ENCODE measurements at regions not wholly inside any gene's neighbourhood (a gene's known extent, or its start where the extent isn't known, plus 50 kb on each side); places are given as distances from the start of the nearest gene placed in this dataset.

DNA sequence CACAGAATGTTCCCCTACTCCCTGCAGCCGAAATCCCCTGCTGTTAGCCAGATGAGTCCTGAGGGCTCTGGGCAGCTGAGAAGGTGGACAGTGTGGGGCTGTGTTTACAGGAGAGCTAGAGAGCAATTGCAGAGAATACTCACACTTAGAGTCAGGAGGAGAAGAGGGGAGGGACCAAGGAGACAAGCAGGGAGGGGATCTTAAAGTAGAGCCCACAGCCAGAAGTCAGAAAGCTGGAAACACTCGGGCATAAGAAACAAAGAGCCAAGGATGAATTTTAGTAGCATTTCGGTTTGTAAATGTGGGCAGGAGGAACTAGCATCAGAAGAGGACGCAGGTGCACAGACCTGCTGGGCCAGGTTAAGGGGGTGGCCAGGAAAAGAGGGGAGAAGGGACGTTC lies 1435.9 kb downstream of the BRD1 start:
- Histone ChIP-seq H4K8ac (ENCODE audit: low read depth in 2 of 2, low read length in 2 of 2) (no peak overlapping the region), H2AK9ac (replicated peaks; ENCODE audit: low read depth, low read length, poor library complexity) (no peak overlapping the region), H4K5ac (ENCODE audit: low read depth, low read length) (no peak overlapping the region), H2BK15ac (ENCODE audit: low read depth, low read length) (no peak overlapping the region), H3K18ac (ENCODE audit: low read depth, low read length) (no peak overlapping the region), H3K9me3 (ENCODE audit: control insufficient read depth, insufficient read depth, low read length) (peaks cover 51% of the 10 kb centered on the region), H3K36me3 (ENCODE audit: control insufficient read depth, insufficient read depth, low read length) (no peaks in the 10 kb centered on the region), H3K4me2 (ENCODE audit: low read depth, low read length) (no peak overlapping the region), H2BK120ac (ENCODE audit: low read depth, low read length) (no peak overlapping the region), H2AK5ac (ENCODE audit: low read depth, low read length) (no peak overlapping the region), H4K91ac (ENCODE audit: insufficient read depth, low read depth, low read length) (no peak overlapping the region), H2BK20ac (ENCODE audit: low read depth, low read length) (no peak overlapping the region), H3K4me1 (ENCODE audit: control insufficient read depth, insufficient read depth, low read length) (no peaks in the 10 kb centered on the region), H3K27ac (ENCODE audit: insufficient read depth, low read length) (no peak overlapping the region), H3K27me3 (ENCODE audit: control insufficient read depth, insufficient read depth, low read length) (no peaks in the 10 kb centered on the region), H3K9me1 (ENCODE audit: insufficient read depth, low read length) (no peaks in the 10 kb centered on the region), H3K4me3 (ENCODE audit: insufficient read depth, low read depth, low read length) (no peak overlapping the region), H2AFZ (replicated peaks; ENCODE audit: low read length, poor library complexity) (no peak overlapping the region), H2BK5ac (ENCODE audit: low read depth, low read length, poor library complexity, severe bottlenecking) (no peak overlapping the region), H3K9ac (ENCODE audit: low read depth, low read length) (no peak overlapping the region), H3K79me1 (ENCODE audit: low read depth in 1 of 2, low read length in 2 of 2) (no peaks in the 10 kb centered on the region), H3K56ac (ENCODE audit: extremely low read depth, insufficient read depth, low read length) (no peak overlapping the region), H3K14ac (replicated peaks; ENCODE audit: low read depth, low read length) (no peak overlapping the region), H3K23ac (ENCODE audit: low read depth, low read length) (no peak overlapping the region), H4K20me1 (ENCODE audit: insufficient read depth, low read length) (no peaks in the 10 kb centered on the region), H3K4ac (ENCODE audit: low read depth, low read length) (no peak overlapping the region)
- in situ Hi-C loops (cut with MboI; ENCODE audit: low sequenced_read_pairs) = no loop called here
- no TSS peak for BruUV-seq (replicated peaks)
- no peak for DNase-seq
- POLR2A ChIA-PET (ENCODE audit: unreplicated experiment) = no interaction called here
- intact Hi-C loops (cut with micrococcal nuclease) = no loop called here
- dilution Hi-C loops (cut with HindIII; ENCODE audit: low sequenced_read_pairs, unreplicated experiment) = no loop called here
- no CpG with 5 or more reads among the region's 5 CpGs for WGBS, 2 experiments (ENCODE audit: extremely low coverage in 2 of 2, insufficient read length in 1 of 2)
- ATAC-seq (ENCODE audit: low read depth) = no peak
- CTCF ChIA-PET = no interaction called here
- TF ChIP-seq CTCF (conservative IDR thresholded peaks at IDR 0.05; ENCODE audit: low read depth, low read length) (no peak), BHLHE40 (IDR thresholded peaks at IDR 0.05; ENCODE audit: low read depth, low read length) (no peak), FOS (IDR thresholded peaks at IDR 0.05; ENCODE audit: low read depth, low read length) (no peak), RFX5 (IDR thresholded peaks at IDR 0.05; ENCODE audit: low read depth, low read length) (no peak), MAFK (IDR thresholded peaks at IDR 0.05; ENCODE audit: low read depth, low read length) (no peak), CEBPB (IDR thresholded peaks at IDR 0.05; ENCODE audit: low read depth, low read length) (no peak), NFE2L2 (IDR thresholded peaks at IDR 0.05; ENCODE audit: low read depth, low read length) (no peak), MAZ (IDR thresholded peaks at IDR 0.05; ENCODE audit: borderline replicate concordance, low read depth, low read length) (no peak), ELK1 (IDR thresholded peaks at IDR 0.05; ENCODE audit: borderline replicate concordance, low read depth, low read length) (no peak), CHD1 (IDR thresholded peaks at IDR 0.05; ENCODE audit: low read depth, low read length) (no peak), MXI1 (IDR thresholded peaks at IDR 0.05; ENCODE audit: borderline replicate concordance, low read depth, low read length) (no peak), SMC3 (IDR thresholded peaks at IDR 0.05; ENCODE audit: low read depth, low read length) (no peak), POLR2A (IDR thresholded peaks at IDR 0.05; ENCODE audit: low read depth, low read length) (no peak)
- TF ChIP-seq, protein P1, sequence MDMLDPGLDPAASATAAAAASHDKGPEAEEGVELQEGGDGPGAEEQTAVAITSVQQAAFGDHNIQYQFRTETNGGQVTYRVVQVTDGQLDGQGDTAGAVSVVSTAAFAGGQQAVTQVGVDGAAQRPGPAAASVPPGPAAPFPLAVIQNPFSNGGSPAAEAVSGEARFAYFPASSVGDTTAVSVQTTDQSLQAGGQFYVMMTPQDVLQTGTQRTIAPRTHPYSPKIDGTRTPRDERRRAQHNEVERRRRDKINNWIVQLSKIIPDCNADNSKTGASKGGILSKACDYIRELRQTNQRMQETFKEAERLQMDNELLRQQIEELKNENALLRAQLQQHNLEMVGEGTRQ (IDR thresholded peaks at IDR 0.05; ENCODE audit: low read depth, low read length) = no peak

Data from IMR-90 (cell line).